ENCODE measurements at regions not wholly inside any gene's neighbourhood (a gene's known extent, or its start where the extent isn't known, plus 50 kb on each side); places are given as distances from the start of the nearest gene placed in this dataset.
"Not testable (repeated sequence)": the region's sequence is repeated elsewhere in the genome, so short reads cannot be mapped to it uniquely, and the experiment has no call there.

GRCh38 chr1:88612292-88612691 is 71.8 kb upstream of the PKN2 start:
- intact Hi-C loops (cut with DNase I): no loop called here
- DNase-seq: no peak

- intact Hi-C loops (cut with DNase I): no loop called here
- DNase-seq: no peak
Observed at GRCh38 chr1:88612773-88613172, 71.3 kb upstream of the PKN2 start.

DNA sequence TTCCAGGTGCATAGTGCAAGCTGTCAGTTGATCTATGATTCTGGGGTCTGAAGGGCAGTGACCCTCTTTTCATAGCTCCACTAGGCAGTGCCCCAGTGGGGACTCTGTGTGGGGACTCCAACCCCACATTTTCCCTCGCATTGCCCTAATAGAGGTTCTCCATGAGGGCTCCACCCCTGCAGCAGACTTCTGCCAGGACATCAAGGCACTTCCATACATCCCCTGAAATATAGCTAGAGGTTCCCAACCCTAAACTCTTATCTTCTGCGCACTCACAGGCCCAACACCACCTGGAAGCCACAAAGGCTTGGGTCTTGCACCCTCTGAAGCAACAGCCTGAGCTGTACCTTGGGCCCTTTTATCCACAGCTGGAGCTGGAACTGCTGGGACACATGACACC is 65.7 kb upstream of the PKN2 start:
- DNase-seq: no peak
- intact Hi-C loops (cut with DNase I): no loop called here

- DNase-seq; intact Hi-C loops (cut with DNase I): not testable (repeated sequence)
Observed at GRCh38 chr1:88623101-88623500, 61.0 kb upstream of the PKN2 start.
